Upper lobe of right lung (tissue), 1 donor: ENCODE measurements at regions not wholly inside any gene's neighbourhood (a gene's known extent, or its start where the extent isn't known, plus 50 kb on each side); places are given as distances from the start of the nearest gene placed in this dataset.

Experiments used
- ATAC-seq: fragments of 200-7000 bp; cut with Tn5 transposase; one replicate; pipeline ENCODE4 v1.9.1; 2020; ENCODE audit warnings: mild to moderate bottlenecking, moderate library complexity
- DNase-seq: peaks from one replicate; pipeline ENCODE4 v3.0.0-alpha.2; 2020
- H3K27ac ChIP-seq: fragments of 200-600 bp; one replicate; pipeline ENCODE4 v1.8.0; 2022
- H3K27me3 ChIP-seq: fragments of 200-600 bp; one replicate; pipeline ENCODE4 v1.8.0; 2022; ENCODE audit warnings: mild to moderate bottlenecking
- H3K36me3 ChIP-seq: fragments of 200-600 bp; one replicate; pipeline ENCODE4 v1.8.0; 2022
- H3K4me1 ChIP-seq: fragments of 200-600 bp; one replicate; pipeline ENCODE4 v1.8.0; 2022
- H3K4me3 ChIP-seq: fragments of 200-600 bp; one replicate; pipeline ENCODE4 v1.8.0; 2022; ENCODE audit warnings: mild to moderate bottlenecking
- H3K9me3 ChIP-seq: fragments of 200-600 bp; one replicate; pipeline ENCODE4 v1.8.0; 2022
- CTCF ChIP-seq: fragments of 200-600 bp; IDR thresholded peaks from one replicate; pipeline ENCODE4 v1.8.0; 2022; ENCODE audit warnings: antibody characterized with exemption
- intact Hi-C: fragments of 100-400 bp; cut with DNase I; formaldehyde crosslinking; loops from one replicate; pipeline ENCODE4 v1.11.0; 2022
- donor health status: DM: no; HTN: yes; CAD: no; lungs with severe emphysema.

- no peaks in the 10 kb centered on the region for H3K4me1 ChIP-seq
- H3K9me3 ChIP-seq = no peaks in the 10 kb centered on the region
- H3K4me3 ChIP-seq = no peak overlapping the region
- no peaks in the 10 kb centered on the region for H3K27me3 ChIP-seq
- DNase-seq (no peak), ATAC-seq (no peak)
- H3K36me3 ChIP-seq = no peaks in the 10 kb centered on the region
- no peak overlapping the region for H3K27ac ChIP-seq
- intact Hi-C loops = no loop called here
- TF ChIP-seq CTCF = no peak
These were observed 265.6 kb downstream of the EBLN2 start for GRCh38 chr3:73327052-73327451.
